MM.1S (cell line): ENCODE measurements at regions not wholly inside any gene's neighbourhood (a gene's known extent, or its start where the extent isn't known, plus 50 kb on each side); places are given as distances from the start of the nearest gene placed in this dataset.

Experiments used
- CTCF ChIP-seq: fragments of 300-600 bp; sonication (generic); IDR thresholded peaks from 2 replicates; pipeline ENCODE4 v1.5.1; 2016; ENCODE audit warnings: antibody characterized with exemption, low read length, mixed read lengths
- EZH2 ChIP-seq: fragments of 300-600 bp; sonication (generic); optimal IDR thresholded peaks from 2 replicates; pipeline ENCODE3; 2017; ENCODE audit warnings: low read depth, mild to moderate bottlenecking, antibody characterized with exemption, low read length, mixed read lengths

- TF ChIP-seq CTCF, result no peak
- TF ChIP-seq EZH2, result no peak
Measured at GRCh38 chr7:131625817-131626372, 69.5 kb upstream of the PODXL start.
